NCI-H1092 treated with DMSO at 0.1 percent for 48 hours (cell line): ENCODE measurements at regions not wholly inside any gene's neighbourhood (a gene's known extent, or its start where the extent isn't known, plus 50 kb on each side); places are given as distances from the start of the nearest gene placed in this dataset.
"Not testable (repeated sequence)": the region's sequence is repeated elsewhere in the genome, so short reads cannot be mapped to it uniquely, and the experiment has no call there.

Source experiments
- DNase-seq: peaks from one replicate; lab custom pipeline; 2025; lab: John Stamatoyannopoulos, UW

DNA sequence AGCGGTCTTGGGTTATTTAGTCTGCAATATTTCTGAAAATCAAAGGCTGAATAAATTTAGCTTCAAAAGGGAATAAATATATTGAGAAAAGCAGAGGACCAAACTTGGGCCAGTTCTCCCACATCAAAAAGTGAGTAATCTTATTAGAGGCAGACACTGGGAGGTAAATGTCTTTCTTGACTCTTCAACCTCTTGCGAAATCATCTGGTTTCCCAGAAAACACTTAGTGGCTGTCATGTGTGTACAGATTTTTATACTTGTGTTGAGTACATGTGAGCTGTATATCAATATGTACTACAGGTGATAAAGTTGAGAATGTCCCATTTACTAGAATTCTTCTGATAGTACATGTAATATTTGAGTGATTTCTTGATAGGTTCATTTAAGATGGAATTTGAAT, 454.9 kb downstream of the PRR16 start:
- DNase-seq: no peak

- no peak for DNase-seq
Measured at GRCh38 chr5:120923026-120923425, 458.9 kb downstream of the PRR16 start.

DNA sequence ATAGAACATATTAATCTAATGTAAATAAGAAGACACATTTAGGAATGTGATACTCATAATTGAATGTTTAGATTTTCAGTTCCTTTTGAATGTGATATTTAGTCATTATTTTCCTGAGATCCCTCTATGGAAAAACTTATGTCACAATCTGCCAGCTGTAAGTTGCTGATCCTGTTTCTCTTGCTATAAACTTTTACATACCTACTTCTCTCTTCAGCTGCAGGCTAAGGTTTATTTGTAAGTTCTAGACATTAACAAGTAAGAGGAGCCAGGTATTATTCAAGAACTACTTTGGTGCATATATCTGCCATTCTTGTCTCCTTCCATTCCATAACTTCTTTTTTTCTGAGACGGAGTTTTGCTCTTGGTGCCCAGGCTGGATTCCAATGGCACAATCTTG, 462.4 kb downstream of the PRR16 start:
- no peak for DNase-seq

DNA sequence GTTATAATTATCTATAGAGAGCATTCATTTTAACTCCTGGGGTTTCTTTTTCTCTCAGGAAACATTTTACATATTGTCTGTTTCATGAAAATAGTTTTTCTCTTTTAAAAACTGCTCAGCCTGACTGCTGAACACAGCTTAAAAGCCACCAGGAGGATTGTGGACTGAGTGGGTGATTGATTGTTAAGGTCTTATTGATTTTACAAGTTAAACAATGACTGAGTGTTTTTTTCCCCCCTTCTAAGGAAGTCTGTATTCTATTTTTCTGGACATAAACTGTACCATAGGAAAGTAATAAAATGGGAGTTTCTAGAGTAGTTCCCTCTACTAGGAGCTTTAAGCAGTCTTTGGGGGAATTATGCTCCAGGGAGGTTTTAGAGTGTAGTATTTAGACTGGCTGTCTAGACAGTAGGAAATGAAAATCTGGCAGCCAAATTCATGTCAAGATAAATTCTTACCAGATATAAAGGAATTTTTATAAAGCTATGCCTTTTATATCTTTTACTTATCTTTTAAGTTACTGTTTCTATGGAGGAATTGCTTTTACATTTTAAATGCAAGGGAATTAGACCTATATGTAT, 463.9 kb downstream of the PRR16 start:
- no peak for DNase-seq

GRCh38 chr5:120932480-120932879, 468.4 kb downstream of the PRR16 start:
- no peak for DNase-seq

DNA sequence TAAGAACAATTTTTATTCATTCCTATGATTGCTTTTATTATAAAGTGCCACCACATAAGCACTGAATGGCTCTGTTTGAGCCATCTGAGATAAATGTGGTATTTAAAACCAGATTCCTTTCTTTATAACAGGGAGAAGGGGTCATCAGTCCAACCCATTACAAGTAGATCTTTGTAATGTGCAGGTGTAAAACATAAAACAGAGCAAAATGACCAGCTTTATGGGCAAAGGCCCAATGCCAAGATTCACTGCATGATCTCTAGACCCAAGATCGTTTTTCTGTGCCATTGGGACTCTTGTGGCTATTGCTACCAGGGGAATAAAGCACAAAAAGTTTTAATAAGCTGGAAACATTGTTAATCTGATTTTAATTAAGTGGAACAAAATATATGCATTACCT, 469.9 kb downstream of the PRR16 start:
- no peak for DNase-seq

DNA sequence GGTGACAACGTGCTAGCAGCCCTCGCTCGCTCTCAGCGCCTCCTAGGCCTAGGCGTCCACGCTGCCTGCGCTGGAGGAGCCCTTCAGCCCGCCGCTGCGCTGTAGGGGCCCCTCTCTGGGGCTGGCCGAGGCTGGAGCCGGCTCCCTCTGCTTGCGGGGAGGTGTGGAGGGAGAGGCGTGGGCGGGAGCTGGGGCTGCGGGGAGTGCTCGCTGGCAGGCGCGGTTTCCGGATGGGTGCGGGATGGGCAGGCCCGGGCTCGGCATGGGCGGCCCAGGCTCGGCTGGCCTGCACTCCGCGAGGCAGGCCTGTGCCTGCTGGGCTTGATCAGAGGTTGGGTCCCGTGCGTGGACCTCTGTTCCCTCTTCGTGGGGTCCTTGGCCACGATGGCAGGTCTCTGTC, 472.6 kb downstream of the PRR16 start:
- no peak for DNase-seq

GRCh38 chr5:120938604-120939003, 474.5 kb downstream of the PRR16 start:
- DNase-seq: no peak

- DNase-seq: no peak
Measured at GRCh38 chr5:120942596-120943350, 478.7 kb downstream of the PRR16 start.

DNA sequence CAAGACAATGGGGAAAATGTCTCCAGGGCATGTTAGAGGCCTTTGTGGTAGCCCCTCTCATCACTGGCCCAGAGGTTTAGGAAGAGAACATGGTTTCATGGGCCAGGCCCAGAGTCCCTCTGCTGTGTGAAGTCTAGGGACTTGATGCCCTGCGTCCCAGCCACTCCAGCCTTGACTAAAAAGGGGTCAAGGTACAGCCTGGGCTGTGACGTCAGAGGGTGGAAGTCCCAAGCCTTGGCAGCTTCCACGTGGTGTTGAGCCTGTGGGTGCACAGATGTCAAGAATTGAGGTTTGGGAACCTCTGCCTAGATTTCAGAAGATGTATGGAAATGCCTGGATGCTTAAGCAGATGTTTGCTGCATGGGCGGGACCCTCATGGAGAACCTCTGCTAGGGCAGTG, 485.5 kb downstream of the PRR16 start:
- not testable (repeated sequence) for DNase-seq

- not testable (repeated sequence) for DNase-seq
Measured at GRCh38 chr5:120953445-120953844, 489.3 kb downstream of the PRR16 start.

GRCh38 chr5:120954255-120954654, 490.2 kb downstream of the PRR16 start:
- DNase-seq: no peak

GRCh38 chr5:120955795-120956194, 491.7 kb downstream of the PRR16 start:
- DNase-seq: no peak

GRCh38 chr5:120958877-120959485, 494.9 kb downstream of the PRR16 start:
- DNase-seq: no peak

- no peak for DNase-seq
Measured at GRCh38 chr5:120960510-120960909, 496.4 kb downstream of the PRR16 start.

GRCh38 chr5:120967366-120967765, 503.3 kb downstream of the PRR16 start:
- DNase-seq: no peak

DNA sequence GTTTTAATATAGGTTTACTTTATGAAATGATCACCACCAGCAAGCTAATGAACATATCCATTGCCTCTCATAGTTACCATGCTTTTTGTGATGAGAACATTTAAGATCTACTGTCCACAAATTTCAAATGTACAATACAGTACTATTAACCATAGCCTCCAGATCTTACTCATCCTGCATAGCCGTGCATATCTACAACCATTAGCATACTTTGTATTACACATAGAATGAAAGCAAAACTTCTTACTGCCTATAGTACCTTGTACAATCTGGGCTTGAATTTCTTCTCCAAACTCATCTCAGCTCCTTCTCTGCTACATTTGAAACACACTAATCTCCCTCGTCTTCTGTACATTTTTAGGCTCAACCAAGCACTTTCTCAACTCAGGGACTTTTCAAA, 510.6 kb downstream of the PRR16 start:
- no peak for DNase-seq

DNA sequence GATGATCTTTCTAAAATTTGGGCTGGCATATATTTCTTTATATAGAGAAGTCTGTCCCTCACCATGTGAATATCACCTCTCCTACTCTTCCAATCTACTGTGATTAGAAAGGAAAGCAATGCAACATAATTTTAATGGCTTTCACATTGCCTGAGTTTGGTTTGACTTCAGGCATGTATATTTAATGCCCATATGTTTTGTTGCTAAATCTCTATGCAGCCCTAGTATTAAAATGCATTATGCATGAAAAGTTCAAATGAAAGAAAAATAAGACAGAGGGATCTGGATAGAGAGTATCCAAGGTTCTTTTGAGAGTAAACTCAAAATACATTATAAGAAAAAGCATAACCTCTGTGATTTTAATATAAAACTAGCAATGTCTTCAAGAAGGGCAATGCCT, 518.3 kb downstream of the PRR16 start:
- DNase-seq: no peak

GRCh38 chr5:120985526-120985925, 521.4 kb downstream of the PRR16 start:
- no peak for DNase-seq

GRCh38 chr5:120988491-120988890, 524.4 kb downstream of the PRR16 start:
- no peak for DNase-seq

- no peak for DNase-seq
Measured at GRCh38 chr5:120988941-120989340, 524.8 kb downstream of the PRR16 start.

GRCh38 chr5:120991569-120991968, 527.5 kb downstream of the PRR16 start:
- no peak for DNase-seq

GRCh38 chr5:120994112-120994511, 530.0 kb downstream of the PRR16 start:
- DNase-seq: no peak

DNA sequence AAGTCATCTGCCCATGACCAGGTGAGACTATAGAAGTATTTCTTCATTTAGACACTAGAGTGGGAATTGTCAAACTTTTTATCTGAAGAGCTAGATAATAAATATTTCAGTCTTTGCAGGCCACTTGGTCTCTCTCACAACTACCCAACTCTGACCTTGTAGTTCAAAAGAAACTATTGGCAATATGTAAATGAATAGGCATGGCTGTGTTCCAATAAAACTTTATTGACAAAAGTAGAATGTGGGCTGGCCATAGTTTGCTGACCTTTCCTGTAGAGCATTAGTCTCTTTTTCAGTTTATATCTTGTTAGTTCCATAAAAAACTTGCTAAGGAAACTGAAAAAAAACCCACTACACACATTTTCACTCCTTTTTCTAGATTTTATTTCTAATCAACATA, 535.5 kb downstream of the PRR16 start:
- no peak for DNase-seq
